Activated CD8-positive, alpha-beta T cell treated with anti-CD3 and anti-CD28 coated beads for 36 hours (primary cell): ENCODE measurements at regions not wholly inside any gene's neighbourhood (a gene's known extent, or its start where the extent isn't known, plus 50 kb on each side); places are given as distances from the start of the nearest gene placed in this dataset.
"Not testable (repeated sequence)": the region's sequence is repeated elsewhere in the genome, so short reads cannot be mapped to it uniquely, and the experiment has no call there.

Experiments
- ATAC-seq: fragments of 200-7000 bp; cut with Tn5 transposase; one replicate; pipeline ENCODE4 v1.10.0; 2021; ENCODE audit warnings: mild to moderate bottlenecking, moderate library complexity
- CTCF ChIA-PET: fragments of 350-600 bp; sonication (Branson Sonifier 250); formaldehyde crosslinking; loops from one replicate; lab custom pipeline; 2021; ENCODE audit warnings: antibody characterized with exemption; lab: Charles Lee
- POLR2A ChIA-PET: fragments of 350-600 bp; sonication (Branson Sonifier 250); formaldehyde crosslinking; loops from one replicate; lab custom pipeline; 2021; ENCODE audit warnings: antibody characterized with exemption; lab: Charles Lee
- DNase-seq: peaks from one replicate; pipeline ENCODE4 v3.0.0-alpha.2; 2020
- H3K27ac Mint-ChIP-seq: one replicate; pipeline ENCODE4 v1.8.0; 2021; ENCODE audit warnings: mild to moderate bottlenecking, mixed read lengths
- H3K27me3 Mint-ChIP-seq: one replicate; pipeline ENCODE4 v1.8.0; 2021; ENCODE audit warnings: mixed read lengths
- H3K36me3 Mint-ChIP-seq: one replicate; pipeline ENCODE4 v1.8.0; 2021; ENCODE audit warnings: low read depth, mixed read lengths
- H3K4me1 Mint-ChIP-seq: one replicate; pipeline ENCODE4 v1.8.0; 2021; ENCODE audit warnings: low read depth, mixed read lengths
- H3K4me3 Mint-ChIP-seq: one replicate; pipeline ENCODE4 v1.8.0; 2021; ENCODE audit warnings: mild to moderate bottlenecking, moderate library complexity, mixed read lengths
- H3K9me3 Mint-ChIP-seq: one replicate; pipeline ENCODE4 v1.8.0; 2021; ENCODE audit warnings: mixed read lengths
- intact Hi-C: fragments of 100-400 bp; cut with micrococcal nuclease; formaldehyde crosslinking; loops from one replicate; pipeline ENCODE4 v1.10.0; 2022
- TF ChIP-seq, protein P1 (sequence below): fragments of 200-600 bp; IDR thresholded peaks from one replicate; pipeline ENCODE4 v1.8.0; 2022; ENCODE audit warnings: antibody characterized with exemption, mild to moderate bottlenecking

GRCh38 chr16:86885139-86885538 lies 306.8 kb downstream of the FOXL1 start:
- ChIA-PET POLR2A (no interaction called here), CTCF (no interaction called here)
- no peaks in the 10 kb centered on the region for H3K36me3 Mint-ChIP-seq
- ATAC-seq (no peak), DNase-seq (no peak)
- H3K4me1 Mint-ChIP-seq = no peaks in the 10 kb centered on the region
- no peaks in the 10 kb centered on the region for H3K9me3 Mint-ChIP-seq
- no peak overlapping the region for H3K4me3 Mint-ChIP-seq
- H3K27me3 Mint-ChIP-seq = peaks cover 9% of the 10 kb centered on the region
- intact Hi-C loops = no loop called here
- TF ChIP-seq, protein P1, sequence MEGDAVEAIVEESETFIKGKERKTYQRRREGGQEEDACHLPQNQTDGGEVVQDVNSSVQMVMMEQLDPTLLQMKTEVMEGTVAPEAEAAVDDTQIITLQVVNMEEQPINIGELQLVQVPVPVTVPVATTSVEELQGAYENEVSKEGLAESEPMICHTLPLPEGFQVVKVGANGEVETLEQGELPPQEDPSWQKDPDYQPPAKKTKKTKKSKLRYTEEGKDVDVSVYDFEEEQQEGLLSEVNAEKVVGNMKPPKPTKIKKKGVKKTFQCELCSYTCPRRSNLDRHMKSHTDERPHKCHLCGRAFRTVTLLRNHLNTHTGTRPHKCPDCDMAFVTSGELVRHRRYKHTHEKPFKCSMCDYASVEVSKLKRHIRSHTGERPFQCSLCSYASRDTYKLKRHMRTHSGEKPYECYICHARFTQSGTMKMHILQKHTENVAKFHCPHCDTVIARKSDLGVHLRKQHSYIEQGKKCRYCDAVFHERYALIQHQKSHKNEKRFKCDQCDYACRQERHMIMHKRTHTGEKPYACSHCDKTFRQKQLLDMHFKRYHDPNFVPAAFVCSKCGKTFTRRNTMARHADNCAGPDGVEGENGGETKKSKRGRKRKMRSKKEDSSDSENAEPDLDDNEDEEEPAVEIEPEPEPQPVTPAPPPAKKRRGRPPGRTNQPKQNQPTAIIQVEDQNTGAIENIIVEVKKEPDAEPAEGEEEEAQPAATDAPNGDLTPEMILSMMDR = no peak
- H3K27ac Mint-ChIP-seq = no peak overlapping the region

GRCh38 chr16:86886651-86887050 lies 308.3 kb downstream of the FOXL1 start:
- Mint-ChIP-seq H3K4me3 (no peak overlapping the region), H3K27me3 (peaks cover 3% of the 10 kb centered on the region), H3K36me3 (no peaks in the 10 kb centered on the region), H3K9me3 (no peaks in the 10 kb centered on the region), H3K4me1 (no peaks in the 10 kb centered on the region), H3K27ac (no peak overlapping the region)
- ChIA-PET POLR2A (no interaction called here), CTCF (no interaction called here)
- no peak for DNase-seq
- ATAC-seq = no peak
- TF ChIP-seq, protein P1 = no peak
- intact Hi-C loops = no loop called here

DNA sequence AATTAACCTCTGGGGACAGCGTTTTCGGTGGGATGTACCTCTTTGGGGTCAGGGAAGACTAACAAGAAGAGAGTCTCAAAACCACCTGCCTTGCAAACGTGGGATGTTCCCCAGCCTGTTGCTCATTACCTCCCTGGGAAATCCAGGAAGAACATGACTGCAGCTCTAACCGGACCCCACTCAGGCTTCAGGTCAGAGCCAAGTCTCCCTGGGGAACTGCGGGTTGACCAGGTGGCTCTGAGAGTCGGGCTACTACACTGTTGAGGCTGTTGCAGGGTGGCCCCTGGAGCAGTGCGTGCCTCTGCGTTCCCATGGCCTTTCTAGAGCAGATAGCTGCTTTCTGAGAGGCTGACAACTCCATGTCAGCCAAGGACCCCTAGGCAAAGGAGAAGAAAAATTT lies 309.1 kb downstream of the FOXL1 start:
- no peak overlapping the region for H3K4me3 Mint-ChIP-seq
- no peaks in the 10 kb centered on the region for H3K9me3 Mint-ChIP-seq
- ChIA-PET CTCF (no interaction called here), POLR2A (no interaction called here)
- intact Hi-C loops = no loop called here
- TF ChIP-seq, protein P1 = no peak
- no peak for DNase-seq
- no peak overlapping the region for H3K27ac Mint-ChIP-seq
- H3K27me3 Mint-ChIP-seq = peaks cover 3% of the 10 kb centered on the region
- H3K4me1 Mint-ChIP-seq = no peaks in the 10 kb centered on the region
- no peak for ATAC-seq
- no peaks in the 10 kb centered on the region for H3K36me3 Mint-ChIP-seq

- intact Hi-C loops = no loop called here
- Mint-ChIP-seq H3K4me3 (no peak overlapping the region), H3K9me3 (no peaks in the 10 kb centered on the region), H3K27me3 (peaks cover 6% of the 10 kb centered on the region), H3K27ac (no peak overlapping the region), H3K36me3 (no peaks in the 10 kb centered on the region), H3K4me1 (no peaks in the 10 kb centered on the region)
- ATAC-seq = no peak
- TF ChIP-seq, protein P1 = no peak
- no peak for DNase-seq
- ChIA-PET POLR2A (no interaction called here), CTCF (no interaction called here)
Observed at GRCh38 chr16:86888231-86889053, 310.1 kb downstream of the FOXL1 start.

- H3K27me3 Mint-ChIP-seq, H3K4me1 Mint-ChIP-seq, POLR2A ChIA-PET, DNase-seq, H3K36me3 Mint-ChIP-seq, H3K27ac Mint-ChIP-seq, CTCF ChIA-PET, H3K9me3 Mint-ChIP-seq, ATAC-seq, intact Hi-C loops, H3K4me3 Mint-ChIP-seq: not testable (repeated sequence)
Observed at GRCh38 chr16:86889054-86889366, 310.7 kb downstream of the FOXL1 start.
